IMR-90 (cell line): ENCODE measurements at regions not wholly inside any gene's neighbourhood (a gene's known extent, or its start where the extent isn't known, plus 50 kb on each side); places are given as distances from the start of the nearest gene placed in this dataset.

Experiments
- CEBPB ChIP-seq: IDR thresholded peaks from 2 replicates; pipeline ENCODE4 v1.6.1; 2012; ENCODE audit warnings: low read depth, low read length, improper control_type of control experiment
- CHD1 ChIP-seq: IDR thresholded peaks from 2 replicates; pipeline ENCODE4 v1.6.1; 2012; ENCODE audit warnings: low read depth, low read length, improper control_type of control experiment
- MAFK ChIP-seq: IDR thresholded peaks from 2 replicates; pipeline ENCODE4 v1.6.1; 2012; ENCODE audit warnings: low read depth, low read length, improper control_type of control experiment
- MAZ ChIP-seq: IDR thresholded peaks from 2 replicates; pipeline ENCODE4 v1.6.1; 2012; ENCODE audit warnings: low read depth, mild to moderate bottlenecking, low read length, improper control_type of control experiment, moderate library complexity, borderline replicate concordance
- MXI1 ChIP-seq: IDR thresholded peaks from 2 replicates; pipeline ENCODE4 v1.6.1; 2012; ENCODE audit warnings: low read depth, mild to moderate bottlenecking, low read length, moderate library complexity, borderline replicate concordance
- NFE2L2 ChIP-seq: fragments of 150-350 bp; IDR thresholded peaks from 2 replicates; pipeline ENCODE4 v1.6.1; 2016; ENCODE audit warnings: low read depth, mild to moderate bottlenecking, low read length
- POLR2A ChIP-seq: IDR thresholded peaks from 2 replicates; pipeline ENCODE4 v1.6.1; 2012; ENCODE audit warnings: mild to moderate bottlenecking, low read depth, low read length
- RAD21 ChIP-seq: IDR thresholded peaks from 2 replicates; pipeline ENCODE4 v1.6.1; 2012; ENCODE audit warnings: low read length, improper control_type of control experiment
- RCOR1 ChIP-seq: IDR thresholded peaks from 2 replicates; pipeline ENCODE4 v1.6.1; 2012; ENCODE audit warnings: mild to moderate bottlenecking, low read length, improper control_type of control experiment; ENCODE audit not compliant: insufficient replicate concordance
- RFX5 ChIP-seq: IDR thresholded peaks from 2 replicates; pipeline ENCODE4 v1.8.0; 2012; ENCODE audit warnings: low read depth, mild to moderate bottlenecking, low read length, moderate library complexity
- TF ChIP-seq, protein P1 (sequence below): conservative IDR thresholded peaks from 2 replicates; pipeline ENCODE4 v1.5.1; 2012; ENCODE audit warnings: mild to moderate bottlenecking, low read depth, low read length, improper control_type of control experiment
- TF ChIP-seq, protein P2 (sequence below): fragments of 150-350 bp; IDR thresholded peaks from 2 replicates; pipeline ENCODE4 v1.6.1; 2017; ENCODE audit warnings: mild to moderate bottlenecking, antibody characterized with exemption, low read length, low read depth
- TF ChIP-seq, protein P3 (sequence below): fragments of 150-350 bp; IDR thresholded peaks from 2 replicates; pipeline ENCODE4 v1.6.1; 2016; ENCODE audit warnings: low read depth, mild to moderate bottlenecking, low read length, moderate library complexity, borderline replicate concordance

DNA sequence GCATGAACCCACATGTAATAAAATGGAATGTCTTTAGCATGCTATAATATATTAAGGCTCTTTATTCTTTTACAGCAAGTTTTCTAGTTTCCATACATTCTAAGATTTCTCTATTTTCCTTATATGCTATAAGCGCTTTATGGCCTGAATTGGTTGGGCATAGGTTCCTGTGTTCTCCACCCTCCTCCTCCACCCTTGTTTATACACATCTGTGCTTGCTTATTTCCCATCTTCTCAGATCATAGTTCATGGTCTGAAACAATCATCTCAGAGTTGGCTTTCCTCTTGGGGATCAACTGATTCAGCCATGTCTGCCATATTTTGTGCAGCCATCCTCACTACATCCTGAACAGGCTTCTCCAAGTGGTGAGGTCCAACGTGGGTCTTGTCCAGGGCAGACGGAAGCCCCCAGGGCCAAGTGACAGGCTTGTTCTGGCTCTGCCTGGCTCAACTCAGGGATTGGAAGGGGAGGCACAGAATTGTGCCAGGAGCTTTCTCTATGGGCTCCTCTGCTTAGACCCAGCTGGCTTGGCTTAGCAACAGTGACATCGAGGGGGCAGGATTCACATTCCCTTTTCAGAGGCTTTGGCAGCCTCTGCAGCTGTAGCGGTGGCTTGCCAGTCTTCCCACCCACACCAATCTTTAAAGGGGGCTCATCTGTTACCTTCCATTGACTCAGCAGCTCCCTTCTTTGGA is 327.3 kb downstream of the PTEN start:
- TF ChIP-seq, protein P1, sequence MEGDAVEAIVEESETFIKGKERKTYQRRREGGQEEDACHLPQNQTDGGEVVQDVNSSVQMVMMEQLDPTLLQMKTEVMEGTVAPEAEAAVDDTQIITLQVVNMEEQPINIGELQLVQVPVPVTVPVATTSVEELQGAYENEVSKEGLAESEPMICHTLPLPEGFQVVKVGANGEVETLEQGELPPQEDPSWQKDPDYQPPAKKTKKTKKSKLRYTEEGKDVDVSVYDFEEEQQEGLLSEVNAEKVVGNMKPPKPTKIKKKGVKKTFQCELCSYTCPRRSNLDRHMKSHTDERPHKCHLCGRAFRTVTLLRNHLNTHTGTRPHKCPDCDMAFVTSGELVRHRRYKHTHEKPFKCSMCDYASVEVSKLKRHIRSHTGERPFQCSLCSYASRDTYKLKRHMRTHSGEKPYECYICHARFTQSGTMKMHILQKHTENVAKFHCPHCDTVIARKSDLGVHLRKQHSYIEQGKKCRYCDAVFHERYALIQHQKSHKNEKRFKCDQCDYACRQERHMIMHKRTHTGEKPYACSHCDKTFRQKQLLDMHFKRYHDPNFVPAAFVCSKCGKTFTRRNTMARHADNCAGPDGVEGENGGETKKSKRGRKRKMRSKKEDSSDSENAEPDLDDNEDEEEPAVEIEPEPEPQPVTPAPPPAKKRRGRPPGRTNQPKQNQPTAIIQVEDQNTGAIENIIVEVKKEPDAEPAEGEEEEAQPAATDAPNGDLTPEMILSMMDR = no peak
- no peak for TF ChIP-seq POLR2A
- TF ChIP-seq RAD21 = no peak
- TF ChIP-seq RCOR1 = no peak
- TF ChIP-seq, protein P2, sequence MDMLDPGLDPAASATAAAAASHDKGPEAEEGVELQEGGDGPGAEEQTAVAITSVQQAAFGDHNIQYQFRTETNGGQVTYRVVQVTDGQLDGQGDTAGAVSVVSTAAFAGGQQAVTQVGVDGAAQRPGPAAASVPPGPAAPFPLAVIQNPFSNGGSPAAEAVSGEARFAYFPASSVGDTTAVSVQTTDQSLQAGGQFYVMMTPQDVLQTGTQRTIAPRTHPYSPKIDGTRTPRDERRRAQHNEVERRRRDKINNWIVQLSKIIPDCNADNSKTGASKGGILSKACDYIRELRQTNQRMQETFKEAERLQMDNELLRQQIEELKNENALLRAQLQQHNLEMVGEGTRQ = no peak
- TF ChIP-seq CHD1 = no peak
- no peak for TF ChIP-seq CEBPB
- TF ChIP-seq, protein P3, sequence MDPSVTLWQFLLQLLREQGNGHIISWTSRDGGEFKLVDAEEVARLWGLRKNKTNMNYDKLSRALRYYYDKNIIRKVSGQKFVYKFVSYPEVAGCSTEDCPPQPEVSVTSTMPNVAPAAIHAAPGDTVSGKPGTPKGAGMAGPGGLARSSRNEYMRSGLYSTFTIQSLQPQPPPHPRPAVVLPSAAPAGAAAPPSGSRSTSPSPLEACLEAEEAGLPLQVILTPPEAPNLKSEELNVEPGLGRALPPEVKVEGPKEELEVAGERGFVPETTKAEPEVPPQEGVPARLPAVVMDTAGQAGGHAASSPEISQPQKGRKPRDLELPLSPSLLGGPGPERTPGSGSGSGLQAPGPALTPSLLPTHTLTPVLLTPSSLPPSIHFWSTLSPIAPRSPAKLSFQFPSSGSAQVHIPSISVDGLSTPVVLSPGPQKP = no peak
- no peak for TF ChIP-seq MAFK
- no peak for TF ChIP-seq NFE2L2
- no peak for TF ChIP-seq MXI1
- TF ChIP-seq RFX5 = no peak
- TF ChIP-seq MAZ = no peak
